Adipocyte (in vitro differentiated cells): ENCODE measurements at regions not wholly inside any gene's neighbourhood (a gene's known extent, or its start where the extent isn't known, plus 50 kb on each side); places are given as distances from the start of the nearest gene placed in this dataset.

ENCODE experiments used
- DNase-seq: peaks from one replicate; pipeline ENCODE4 v3.0.0-alpha.2; 2015; ENCODE audit warnings: low read depth
- H3K27me3 ChIP-seq: replicated peaks from 2 replicates; pipeline ENCODE4 v1.7.0; 2013; ENCODE audit warnings: mild to moderate bottlenecking, low read length, moderate library complexity; ENCODE audit not compliant: control insufficient read depth, insufficient read depth
- H3K36me3 ChIP-seq: 2 replicates; pipeline ENCODE4 v1.7.0; 2013; ENCODE audit warnings: low read length, mild to moderate bottlenecking, moderate library complexity; ENCODE audit not compliant: control insufficient read depth, insufficient read depth, severe bottlenecking
- H3K4me1 ChIP-seq: 2 replicates; pipeline ENCODE4 v1.7.0; 2013; ENCODE audit warnings: mild to moderate bottlenecking, low read length, moderate library complexity; ENCODE audit not compliant: control insufficient read depth, insufficient read depth
- H3K4me3 ChIP-seq: 2 replicates; pipeline ENCODE4 v1.7.0; 2013; ENCODE audit warnings: mild to moderate bottlenecking, low read length, moderate library complexity
- H3K9ac ChIP-seq: 2 replicates; pipeline ENCODE4 v1.7.0; 2013; ENCODE audit warnings: mild to moderate bottlenecking, low read length, moderate library complexity
- H3K9me3 ChIP-seq: 2 replicates; pipeline ENCODE4 v1.7.0; 2013; ENCODE audit warnings: mild to moderate bottlenecking, low read length, moderate library complexity; ENCODE audit not compliant: control insufficient read depth

DNA sequence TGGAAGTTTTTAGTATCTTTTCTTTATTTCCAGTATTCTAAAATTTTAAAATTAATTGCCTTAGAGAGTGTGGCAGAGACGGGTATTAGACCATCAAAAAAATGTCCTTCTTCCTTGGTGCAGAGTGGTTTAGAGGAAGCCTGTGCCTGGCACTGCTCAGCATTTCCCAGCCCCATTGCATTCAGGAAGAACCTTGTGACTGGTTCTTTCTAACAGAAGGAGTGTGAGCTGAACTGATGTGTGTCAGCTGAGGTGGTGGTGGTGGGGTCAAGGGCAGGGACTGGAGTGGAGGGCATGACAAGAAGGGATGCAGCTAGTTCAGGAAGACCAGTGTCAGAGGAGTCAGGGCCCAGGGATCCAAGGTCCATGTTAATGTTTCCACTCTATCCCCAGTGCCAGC is 58.7 kb upstream of the FDX1 start:
- Histone ChIP-seq H3K4me1 (peaks cover 35% of the 10 kb centered on the region), H3K9me3 (no peaks in the 10 kb centered on the region), H3K27me3 (no peaks in the 10 kb centered on the region), H3K4me3 (no peak overlapping the region), H3K36me3 (no peaks in the 10 kb centered on the region), H3K9ac (no peak overlapping the region)
- no peak for DNase-seq

DNA sequence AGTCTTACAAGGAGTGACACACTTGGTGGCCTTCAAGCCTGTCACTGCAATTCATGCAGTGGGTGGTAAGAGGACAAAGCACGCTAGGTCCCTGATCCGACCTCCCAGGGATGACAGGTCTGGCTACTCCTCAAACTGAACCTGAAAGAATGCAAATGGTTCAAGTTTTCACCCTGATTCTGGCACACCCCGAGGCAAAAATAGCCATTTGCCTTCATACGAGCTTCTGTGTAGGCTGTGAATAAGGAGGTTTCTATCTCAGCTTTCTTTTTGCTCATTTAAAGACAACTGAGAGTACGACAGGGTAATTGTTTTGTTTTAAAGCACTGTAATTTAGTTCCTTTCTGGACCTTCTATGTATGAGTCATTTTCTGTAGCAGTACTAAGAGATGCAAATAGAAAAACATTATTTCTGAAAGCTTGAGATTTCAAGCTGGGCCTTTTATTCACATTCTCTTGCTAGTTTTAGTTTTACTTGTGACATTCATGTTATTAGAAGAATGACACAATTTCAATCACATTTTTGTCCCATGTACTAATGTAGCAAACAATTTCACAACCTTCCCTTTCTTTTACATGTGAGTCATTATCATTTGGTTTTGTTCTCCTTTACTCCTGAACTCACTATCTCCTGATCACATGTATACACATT is 56.6 kb upstream of the FDX1 start:
- Histone ChIP-seq H3K9ac (peak overlapping the region; percentile 77), H3K27me3 (no peaks in the 10 kb centered on the region), H3K4me3 (peak overlapping the region; percentile 73), H3K4me1 (peaks cover 41% of the 10 kb centered on the region), H3K36me3 (no peaks in the 10 kb centered on the region), H3K9me3 (no peaks in the 10 kb centered on the region)
- peak; percentile 67 for DNase-seq

DNA sequence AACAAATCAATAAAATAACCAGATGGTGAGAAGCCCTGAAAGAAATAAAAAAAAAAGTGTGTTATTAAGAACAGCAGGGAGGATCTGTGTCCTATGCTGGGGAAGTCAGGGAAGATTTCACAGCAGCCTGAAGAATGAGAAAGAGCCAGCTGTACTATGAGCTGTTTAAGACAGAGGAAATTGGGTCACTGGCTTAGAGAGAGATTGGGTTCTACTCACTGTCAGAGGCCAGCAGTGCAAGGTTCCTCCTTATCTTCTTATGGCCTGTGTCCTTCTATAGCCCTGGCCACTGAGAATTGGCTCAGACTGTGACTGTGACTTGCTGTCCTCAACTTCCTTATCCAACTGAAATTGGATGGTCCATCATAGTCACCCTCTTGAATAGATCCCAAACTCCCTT is 54.8 kb upstream of the FDX1 start:
- Histone ChIP-seq H3K9ac (no peak overlapping the region), H3K9me3 (no peaks in the 10 kb centered on the region), H3K27me3 (no peaks in the 10 kb centered on the region), H3K4me3 (no peak overlapping the region), H3K36me3 (no peaks in the 10 kb centered on the region), H3K4me1 (peaks cover 48% of the 10 kb centered on the region)
- peak; percentile 22 for DNase-seq

DNA sequence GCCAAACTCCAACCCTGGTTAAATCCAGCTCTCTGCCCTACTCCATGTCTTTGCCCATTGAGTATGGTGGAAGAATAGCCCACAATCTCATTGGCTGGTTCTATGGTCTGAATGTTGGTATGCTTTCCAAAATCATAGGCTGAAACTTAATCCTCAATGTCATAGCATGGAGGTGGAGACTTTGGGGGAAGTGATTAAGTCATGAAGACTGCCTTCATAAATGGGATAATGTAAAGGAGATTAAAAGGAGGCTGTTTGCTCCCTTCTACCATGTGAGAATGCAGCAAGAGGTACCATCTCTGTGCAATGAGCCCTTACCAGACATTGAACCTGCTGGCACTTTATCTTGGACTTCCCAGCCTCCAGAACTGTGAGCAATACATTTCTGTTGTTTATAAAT is 54.4 kb upstream of the FDX1 start:
- no peaks in the 10 kb centered on the region for H3K9me3 ChIP-seq
- H3K9ac ChIP-seq, result no peak overlapping the region
- no peaks in the 10 kb centered on the region for H3K36me3 ChIP-seq
- H3K27me3 ChIP-seq, result no peaks in the 10 kb centered on the region
- no peak for DNase-seq
- no peak overlapping the region for H3K4me3 ChIP-seq
- H3K4me1 ChIP-seq, result peaks cover 48% of the 10 kb centered on the region

DNA sequence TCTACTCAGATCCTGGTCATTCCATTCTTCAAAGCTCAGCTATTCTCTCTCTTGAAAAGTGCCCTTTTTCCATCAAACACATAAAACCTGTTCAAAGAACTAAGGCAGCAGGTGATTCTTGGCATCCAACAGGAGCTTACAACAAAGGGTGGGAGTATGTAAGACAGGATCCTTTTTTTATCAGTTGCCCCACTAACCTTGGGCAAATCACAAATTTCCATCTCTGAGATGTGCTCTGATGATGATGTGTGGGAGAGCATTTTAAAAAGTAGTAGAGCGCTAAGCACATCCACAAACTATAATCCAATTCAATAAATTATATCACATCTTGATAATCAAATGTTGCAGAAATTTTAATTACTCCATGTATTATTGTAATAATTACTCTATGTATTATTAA is 53.7 kb upstream of the FDX1 start:
- Histone ChIP-seq H3K4me1 (peaks cover 48% of the 10 kb centered on the region), H3K4me3 (no peak overlapping the region), H3K9me3 (no peaks in the 10 kb centered on the region), H3K27me3 (no peaks in the 10 kb centered on the region), H3K9ac (no peak overlapping the region), H3K36me3 (no peaks in the 10 kb centered on the region)
- DNase-seq, result no peak

DNA sequence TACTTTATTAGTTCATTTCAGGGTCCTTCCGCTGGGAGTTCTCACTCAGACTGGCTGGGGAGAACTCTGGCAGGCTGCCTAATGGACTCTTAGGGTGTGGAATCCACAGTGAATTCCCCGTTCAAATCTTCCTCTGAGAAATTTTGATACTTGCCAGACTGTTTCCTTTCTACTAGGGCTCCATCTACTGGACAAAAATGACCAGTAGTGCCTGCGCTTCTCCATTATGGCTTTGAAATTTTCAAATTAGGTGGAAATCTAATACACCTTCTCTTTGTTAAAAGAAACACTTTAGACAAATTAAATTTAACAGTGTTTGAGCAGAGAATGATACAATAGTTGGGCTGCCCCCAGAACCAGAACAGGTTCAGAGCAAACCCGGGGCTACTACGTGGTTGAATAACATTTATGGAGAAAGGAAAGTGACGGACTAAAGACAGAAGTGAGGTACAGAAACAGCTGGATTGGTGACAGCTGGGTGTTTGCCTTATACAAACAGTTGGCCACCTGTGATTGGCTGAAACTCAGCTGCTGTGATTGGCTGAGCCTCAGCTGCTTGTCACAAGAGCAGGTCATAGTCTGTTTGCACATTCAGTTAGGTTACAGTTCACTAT is 52.9 kb upstream of the FDX1 start:
- no peaks in the 10 kb centered on the region for H3K36me3 ChIP-seq
- no peak overlapping the region for H3K4me3 ChIP-seq

DNA sequence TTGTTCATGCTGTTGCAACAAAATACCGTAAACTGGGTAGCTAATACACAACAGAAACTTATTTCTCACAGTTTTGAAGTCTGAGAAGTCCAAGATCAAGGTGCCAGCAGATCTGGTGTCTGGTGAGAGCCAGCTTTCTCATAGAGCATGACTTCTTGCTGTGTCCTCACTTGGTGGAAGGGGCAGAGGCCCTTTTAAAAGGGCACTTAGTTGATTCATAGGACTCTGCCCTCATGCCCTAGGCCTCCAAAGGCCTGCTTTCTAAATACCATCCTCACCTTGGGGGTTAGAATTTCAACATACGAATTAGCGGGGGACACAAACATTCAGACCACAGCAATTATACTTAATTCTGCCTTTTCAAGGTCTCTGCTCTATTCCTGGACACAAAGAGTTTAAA is 52.3 kb upstream of the FDX1 start:
- no peaks in the 10 kb centered on the region for H3K27me3 ChIP-seq
- no peak overlapping the region for H3K4me3 ChIP-seq
- no peaks in the 10 kb centered on the region for H3K9me3 ChIP-seq
- H3K9ac ChIP-seq, result no peak overlapping the region
- no peaks in the 10 kb centered on the region for H3K36me3 ChIP-seq
- peaks cover 45% of the 10 kb centered on the region for H3K4me1 ChIP-seq
- no peak for DNase-seq

More for the DNA sequence above, 52.9 kb upstream of the FDX1 start:
- peak; percentile 92 for DNase-seq
- no peaks in the 10 kb centered on the region for H3K9me3 ChIP-seq
- peaks cover 48% of the 10 kb centered on the region for H3K4me1 ChIP-seq
- peak overlapping the region; percentile 30 for H3K9ac ChIP-seq
- H3K27me3 ChIP-seq, result no peaks in the 10 kb centered on the region

DNA sequence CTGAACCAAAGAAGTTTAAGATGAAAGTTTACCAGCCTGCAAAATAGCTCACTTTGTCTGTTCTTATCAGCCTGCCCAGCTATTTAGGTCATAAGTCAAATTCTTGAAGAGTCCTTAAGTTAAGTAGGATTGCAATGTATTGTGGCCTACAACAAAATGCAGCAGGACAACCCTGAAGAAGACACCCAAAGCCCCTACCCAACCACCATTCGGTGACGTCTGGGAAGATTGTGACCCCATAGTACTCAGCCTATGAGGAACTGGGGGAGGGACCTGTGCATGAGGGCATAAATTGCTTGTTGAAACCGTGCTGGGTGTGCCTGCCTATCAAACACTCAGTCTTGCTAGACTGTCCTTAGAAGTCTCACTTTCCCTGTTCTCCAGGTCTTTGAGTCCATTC is 50.5 kb upstream of the FDX1 start:
- no peak overlapping the region for H3K9ac ChIP-seq
- no peaks in the 10 kb centered on the region for H3K27me3 ChIP-seq
- H3K9me3 ChIP-seq, result no peaks in the 10 kb centered on the region
- DNase-seq, result no peak
- H3K36me3 ChIP-seq, result no peaks in the 10 kb centered on the region
- no peak overlapping the region for H3K4me3 ChIP-seq
- peaks cover 30% of the 10 kb centered on the region for H3K4me1 ChIP-seq

DNA sequence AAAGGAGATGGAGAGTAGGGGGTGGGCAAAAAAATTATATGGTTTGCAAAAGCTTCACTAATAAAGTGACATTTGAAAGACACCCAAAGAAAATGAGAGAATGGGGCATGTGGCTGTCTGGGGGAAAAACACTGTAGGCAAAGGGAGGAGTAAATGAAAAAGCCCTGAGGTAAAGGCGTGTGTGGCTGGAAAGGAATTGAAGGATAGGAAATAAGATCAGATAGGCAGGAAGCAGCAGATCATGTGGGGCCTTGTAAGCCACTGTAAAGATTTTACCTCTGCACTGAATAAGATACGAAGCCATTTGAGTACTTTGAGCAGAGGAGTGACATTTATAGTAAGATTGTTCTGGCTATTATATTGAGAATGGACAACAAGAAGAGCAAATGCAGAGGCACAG is 49.8 kb upstream of the FDX1 start:
- Histone ChIP-seq H3K27me3 (no peaks in the 10 kb centered on the region), H3K4me3 (no peak overlapping the region), H3K36me3 (no peaks in the 10 kb centered on the region), H3K9me3 (no peaks in the 10 kb centered on the region), H3K9ac (no peak overlapping the region), H3K4me1 (peaks cover 23% of the 10 kb centered on the region)
- DNase-seq, result no peak
